ENCODE measurements at regions not wholly inside any gene's neighbourhood (a gene's known extent, or its start where the extent isn't known, plus 50 kb on each side); places are given as distances from the start of the nearest gene placed in this dataset.
"Not testable (repeated sequence)": the region's sequence is repeated elsewhere in the genome, so short reads cannot be mapped to it uniquely, and the experiment has no call there.

DNA sequence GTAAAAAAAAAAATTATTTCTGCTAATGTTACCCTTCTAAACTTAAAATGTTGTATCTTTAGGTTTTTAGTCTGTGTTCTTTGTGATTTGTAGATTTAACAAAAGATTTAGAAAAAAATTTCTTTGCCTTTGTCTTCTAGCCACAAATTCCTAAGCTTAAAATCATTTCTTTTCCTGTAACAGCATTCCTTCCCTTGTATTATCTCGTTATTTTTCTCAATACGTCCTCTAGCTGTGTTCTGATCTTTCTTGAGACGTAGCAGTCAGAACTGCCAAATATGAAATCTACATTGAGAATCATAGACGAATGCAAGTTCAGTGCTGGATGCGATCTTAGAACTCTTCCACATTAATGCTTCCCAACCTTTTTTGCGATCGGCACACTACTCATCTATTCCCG is 283.1 kb downstream of the UTRN start:
- H2AK5ac ChIP-seq (ENCODE audit: insufficient read length, low read length): no peak overlapping the region
- no peak overlapping the region for H3K56ac ChIP-seq (ENCODE audit: insufficient read length, low read depth, low read length)
- H4K91ac ChIP-seq (ENCODE audit: insufficient read length, low read depth, low read length): no peak overlapping the region
- H3K4me1 Mint-ChIP-seq: peaks cover 0 to 3% of the 10 kb centered on the region in 2 experiments; a peak in 1 of 4 replicates
- H3K27me3 ChIP-seq (ENCODE audit: insufficient read depth, low read length): no peaks in the 10 kb centered on the region
- H3K4me1 ChIP-seq (ENCODE audit: insufficient read depth, low read length): no peaks in the 10 kb centered on the region
- no CpG with 5 or more reads among the region's 8 CpGs for WGBS (ENCODE audit: extremely low coverage, insufficient read length, low lambda C conversion rate)
- no peaks in the 10 kb centered on the region for H3K9me3 ChIP-seq (ENCODE audit: control insufficient read depth, low read depth, low read length)
- H4K8ac ChIP-seq (replicated peaks; ENCODE audit: insufficient read length, low read depth, low read length): no peak overlapping the region
- no peak overlapping the region for H2BK120ac ChIP-seq (ENCODE audit: low read depth, low read length, poor library complexity, severe bottlenecking)
- no peak overlapping the region for H3T11ph ChIP-seq (ENCODE audit: low read length)
- H3K27me3 Mint-ChIP-seq (ENCODE audit: low read depth): no peaks in the 10 kb centered on the region
- DNase-seq: no peak
- H2BK15ac ChIP-seq (ENCODE audit: low read depth, low read length): no peak overlapping the region
- H3K4me2 ChIP-seq (ENCODE audit: insufficient read depth, insufficient read length, low read length): no peak overlapping the region
- H2BK5ac ChIP-seq (ENCODE audit: insufficient read length, low read length): no peak overlapping the region
- no peak overlapping the region for H3K18ac ChIP-seq (ENCODE audit: insufficient read length, low read depth, low read length)
- H2BK12ac ChIP-seq (ENCODE audit: insufficient read length, low read depth, low read length): no peak overlapping the region
- no peak overlapping the region for H3K14ac ChIP-seq (ENCODE audit: insufficient read depth, low read length)
- H3K9me3 Mint-ChIP-seq: no peaks in the 10 kb centered on the region; a peak in 1 of 5 replicates
- no peaks in the 10 kb centered on the region for H3K79me2 ChIP-seq (ENCODE audit: insufficient read depth, low read length)
- no peak for TF ChIP-seq CTCF (conservative IDR thresholded peaks at IDR 0.05)
- no peak overlapping the region for H2BK20ac ChIP-seq (ENCODE audit: low read depth, low read length, poor library complexity, severe bottlenecking)
- H3K4ac ChIP-seq (ENCODE audit: low read depth, low read length): no peak overlapping the region
- no peak overlapping the region for H2AFZ ChIP-seq (ENCODE audit: low read length)
- H4K5ac ChIP-seq (ENCODE audit: insufficient read length, low read depth, low read length): no peak overlapping the region
- H3K4me3 Mint-ChIP-seq: no peak overlapping the region
- no peaks in the 10 kb centered on the region for H3K79me1 ChIP-seq (ENCODE audit: insufficient read depth, low read depth, low read length, poor library complexity, severe bottlenecking)
- H3K27ac ChIP-seq (ENCODE audit: insufficient read length, low read depth, low read length): no peak overlapping the region
- H3K36me3 Mint-ChIP-seq (ENCODE audit: insufficient read depth in 1 of 3, low read depth in 3 of 3): peaks cover 0 to 3% (median 2%) of the 10 kb centered on the region in 3 experiments; a peak in 3 of 7 replicates
- no peaks in the 10 kb centered on the region for H3K23me2 ChIP-seq (ENCODE audit: insufficient read length, low read depth, low read length, poor library complexity, severe bottlenecking)
- no peak overlapping the region for H3K23ac ChIP-seq (ENCODE audit: insufficient read length, low read depth, low read length)
- H4K20me1 ChIP-seq (ENCODE audit: control insufficient read depth, insufficient read depth, insufficient read length): no peaks in the 10 kb centered on the region
- H3K9ac ChIP-seq (ENCODE audit: extremely low read depth, insufficient read length, low read length): no peak overlapping the region
- no peak overlapping the region for H3K27ac Mint-ChIP-seq

DNA sequence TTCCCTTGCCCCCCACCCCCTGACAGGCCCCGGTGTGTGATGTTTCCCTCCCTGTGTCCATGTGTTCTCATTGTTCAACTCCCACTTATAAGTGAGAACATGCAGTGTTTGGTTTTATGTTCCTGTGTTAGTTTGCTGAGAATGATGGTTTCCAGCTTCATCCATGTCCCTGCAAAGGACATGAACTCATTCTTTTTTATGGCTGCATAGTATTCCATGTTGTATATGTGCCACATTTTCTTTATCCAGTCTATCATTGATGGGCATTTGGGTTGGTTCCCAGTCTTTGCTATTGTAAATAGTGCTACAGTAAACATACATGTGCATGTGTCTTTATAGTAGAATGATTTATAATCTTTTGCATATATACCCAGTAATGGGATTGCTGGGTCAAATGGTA is 287.4 kb downstream of the UTRN start:
- not testable (repeated sequence) for H2BK12ac ChIP-seq (ENCODE audit: insufficient read length, low read depth, low read length); H3K4ac ChIP-seq (ENCODE audit: low read depth, low read length); H2BK5ac ChIP-seq (ENCODE audit: insufficient read length, low read length); H3K27ac ChIP-seq (ENCODE audit: insufficient read length, low read depth, low read length); H3K4me3 Mint-ChIP-seq; H2BK15ac ChIP-seq (ENCODE audit: low read depth, low read length); H3K36me3 Mint-ChIP-seq (ENCODE audit: insufficient read depth in 1 of 3, low read depth in 3 of 3); H4K91ac ChIP-seq (ENCODE audit: insufficient read length, low read depth, low read length); H3K27me3 ChIP-seq (ENCODE audit: insufficient read depth, low read length); H2AK5ac ChIP-seq (ENCODE audit: insufficient read length, low read length); H3K4me1 ChIP-seq (ENCODE audit: insufficient read depth, low read length); H3K56ac ChIP-seq (ENCODE audit: insufficient read length, low read depth, low read length); H3K79me1 ChIP-seq (ENCODE audit: insufficient read depth, low read depth, low read length, poor library complexity, severe bottlenecking); H3K27ac Mint-ChIP-seq; H3K23me2 ChIP-seq (ENCODE audit: insufficient read length, low read depth, low read length, poor library complexity, severe bottlenecking); H3K23ac ChIP-seq (ENCODE audit: insufficient read length, low read depth, low read length); H3K14ac ChIP-seq (ENCODE audit: insufficient read depth, low read length); H3K27me3 Mint-ChIP-seq (ENCODE audit: low read depth); H4K8ac ChIP-seq (replicated peaks; ENCODE audit: insufficient read length, low read depth, low read length); H2BK120ac ChIP-seq (ENCODE audit: low read depth, low read length, poor library complexity, severe bottlenecking); H3K4me1 Mint-ChIP-seq; H3K79me2 ChIP-seq (ENCODE audit: insufficient read depth, low read length); H3K9me3 ChIP-seq (ENCODE audit: control insufficient read depth, low read depth, low read length); H2AFZ ChIP-seq (ENCODE audit: low read length); H3K9ac ChIP-seq (ENCODE audit: extremely low read depth, insufficient read length, low read length); H4K20me1 ChIP-seq (ENCODE audit: control insufficient read depth, insufficient read depth, insufficient read length); H2BK20ac ChIP-seq (ENCODE audit: low read depth, low read length, poor library complexity, severe bottlenecking); H3K9me3 Mint-ChIP-seq; DNase-seq; H3K4me2 ChIP-seq (ENCODE audit: insufficient read depth, insufficient read length, low read length); H3T11ph ChIP-seq (ENCODE audit: low read length); H3K18ac ChIP-seq (ENCODE audit: insufficient read length, low read depth, low read length); H4K5ac ChIP-seq (ENCODE audit: insufficient read length, low read depth, low read length)
- no CpG with 5 or more reads among the region's 1 CpG for WGBS (ENCODE audit: extremely low coverage, insufficient read length, low lambda C conversion rate)

All from H9 (cell line).